ENCODE measurements at regions not wholly inside any gene's neighbourhood (a gene's known extent, or its start where the extent isn't known, plus 50 kb on each side); places are given as distances from the start of the nearest gene placed in this dataset.
"Not testable (repeated sequence)": the region's sequence is repeated elsewhere in the genome, so short reads cannot be mapped to it uniquely, and the experiment has no call there.

DNA sequence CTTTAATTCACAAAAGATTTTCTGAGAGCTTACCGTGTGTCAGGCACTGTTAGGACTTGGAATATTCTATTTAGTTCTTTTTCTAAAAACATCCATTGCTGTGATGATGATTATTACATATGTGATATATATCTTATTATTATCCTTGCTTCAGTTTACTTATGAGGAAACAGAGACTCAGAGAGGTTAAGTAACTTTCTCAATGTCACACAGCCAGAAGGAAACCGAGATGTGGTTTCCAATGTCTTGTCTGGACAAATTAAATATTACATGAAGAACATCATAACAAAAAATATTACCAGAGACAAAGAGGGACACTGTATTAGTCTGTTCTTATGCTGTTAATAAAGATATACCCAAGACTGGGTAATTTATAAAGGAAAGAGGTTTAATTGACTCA lies 125.5 kb upstream of the DAP start:
- Mint-ChIP-seq H3K36me3 (no peaks in the 10 kb centered on the region), H3K27me3 (ENCODE audit: insufficient read depth, low read depth) (peaks cover 2% of the 10 kb centered on the region), H3K27ac (no peak overlapping the region), H3K9me3 (peaks cover 13% of the 10 kb centered on the region), H3K4me3 (no peak overlapping the region), H3K4me1 (peaks cover 7% of the 10 kb centered on the region)
- no peak overlapping the region for H3K27ac ChIP-seq
- H4K20me1 ChIP-seq (ENCODE audit: low read depth), result no peaks in the 10 kb centered on the region
- no peak overlapping the region for H3K9ac ChIP-seq
- H3K9me3 ChIP-seq (ENCODE audit: low read depth), result no peaks in the 10 kb centered on the region
- TF ChIP-seq EZH2phosphoT487 (IDR thresholded peaks at IDR 0.05) (no peak), EZH2 (IDR thresholded peaks at IDR 0.05) (no peak), CTCF (IDR thresholded peaks at IDR 0.05) (no peak)
- no peaks in the 10 kb centered on the region for H3K36me3 ChIP-seq
- H3K27me3 ChIP-seq, result no peaks in the 10 kb centered on the region
- H3K4me3 ChIP-seq, result no peak overlapping the region
- no peak for DNase-seq (ENCODE audit: low spot score)
- peaks cover 9% of the 10 kb centered on the region for H3K4me1 ChIP-seq
- H3F3A ChIP-seq (ENCODE audit: low read depth), result no peaks in the 10 kb centered on the region
- no peak overlapping the region for H3K4me2 ChIP-seq
- H3K79me2 ChIP-seq (ENCODE audit: low read depth), result no peaks in the 10 kb centered on the region
- no peak overlapping the region for H2AFZ ChIP-seq (replicated peaks)

- H3K4me1 Mint-ChIP-seq, result peaks cover 8% of the 10 kb centered on the region
- Histone ChIP-seq H3K36me3 (no peaks in the 10 kb centered on the region), H3K4me2 (no peak overlapping the region), H2AFZ (replicated peaks) (no peak overlapping the region), H3K27me3 (no peaks in the 10 kb centered on the region), H3F3A (ENCODE audit: low read depth) (no peaks in the 10 kb centered on the region), H3K27ac (no peak overlapping the region), H4K20me1 (ENCODE audit: low read depth) (no peaks in the 10 kb centered on the region), H3K9me3 (ENCODE audit: low read depth) (no peaks in the 10 kb centered on the region), H3K4me3 (no peak overlapping the region), H3K79me2 (ENCODE audit: low read depth) (no peaks in the 10 kb centered on the region), H3K4me1 (peaks cover 9% of the 10 kb centered on the region), H3K9ac (no peak overlapping the region)
- no peak overlapping the region for H3K27ac Mint-ChIP-seq
- H3K9me3 Mint-ChIP-seq, result peaks cover 8% of the 10 kb centered on the region
- no peak for TF ChIP-seq CTCF (IDR thresholded peaks at IDR 0.05)
- TF ChIP-seq EZH2phosphoT487 (IDR thresholded peaks at IDR 0.05), result no peak
- no peak for TF ChIP-seq EZH2 (IDR thresholded peaks at IDR 0.05)
- H3K27me3 Mint-ChIP-seq (ENCODE audit: insufficient read depth, low read depth), result peaks cover 2% of the 10 kb centered on the region
- no peak for DNase-seq (ENCODE audit: low spot score)
- no peak overlapping the region for H3K4me3 Mint-ChIP-seq
- H3K36me3 Mint-ChIP-seq, result no peaks in the 10 kb centered on the region
These were observed 124.0 kb upstream of the DAP start for GRCh38 chr5:10885026-10885425.

GRCh38 chr5:10883945-10884344 lies 122.9 kb upstream of the DAP start:
- not testable (repeated sequence) for H3K79me2 ChIP-seq (ENCODE audit: low read depth); H4K20me1 ChIP-seq (ENCODE audit: low read depth); H3K27ac ChIP-seq; H3K27me3 Mint-ChIP-seq (ENCODE audit: insufficient read depth, low read depth); H3K27ac Mint-ChIP-seq; H3K9me3 ChIP-seq (ENCODE audit: low read depth); H3F3A ChIP-seq (ENCODE audit: low read depth); H3K36me3 ChIP-seq; H3K4me2 ChIP-seq; H3K9ac ChIP-seq; H3K4me1 Mint-ChIP-seq; H3K9me3 Mint-ChIP-seq; H3K36me3 Mint-ChIP-seq; H3K27me3 ChIP-seq; H3K4me3 ChIP-seq; H3K4me1 ChIP-seq; DNase-seq (ENCODE audit: low spot score); H3K4me3 Mint-ChIP-seq; H2AFZ ChIP-seq (replicated peaks)

- H3K27me3 ChIP-seq, result no peaks in the 10 kb centered on the region
- no peak overlapping the region for H3K9ac ChIP-seq
- no peaks in the 10 kb centered on the region for H3F3A ChIP-seq (ENCODE audit: low read depth)
- no peak for DNase-seq (ENCODE audit: low spot score)
- no peaks in the 10 kb centered on the region for H3K9me3 ChIP-seq (ENCODE audit: low read depth)
- no peak overlapping the region for H3K4me3 Mint-ChIP-seq
- no peak overlapping the region for H2AFZ ChIP-seq (replicated peaks)
- no peaks in the 10 kb centered on the region for H4K20me1 ChIP-seq (ENCODE audit: low read depth)
- peaks cover 2% of the 10 kb centered on the region for H3K27me3 Mint-ChIP-seq (ENCODE audit: insufficient read depth, low read depth)
- H3K4me3 ChIP-seq, result no peak overlapping the region
- H3K79me2 ChIP-seq (ENCODE audit: low read depth), result no peaks in the 10 kb centered on the region
- no peak overlapping the region for H3K27ac ChIP-seq
- no peak overlapping the region for H3K4me2 ChIP-seq
- no peaks in the 10 kb centered on the region for H3K36me3 ChIP-seq
- H3K4me1 Mint-ChIP-seq, result peaks cover 8% of the 10 kb centered on the region
- H3K27ac Mint-ChIP-seq, result no peak overlapping the region
- no peaks in the 10 kb centered on the region for H3K9me3 Mint-ChIP-seq
- peaks cover 5% of the 10 kb centered on the region for H3K4me1 ChIP-seq
- TF ChIP-seq CTCF (IDR thresholded peaks at IDR 0.05) (no peak), EZH2 (IDR thresholded peaks at IDR 0.05) (no peak), EZH2phosphoT487 (IDR thresholded peaks at IDR 0.05) (no peak)
- H3K36me3 Mint-ChIP-seq, result no peaks in the 10 kb centered on the region
These were observed 119.9 kb upstream of the DAP start for GRCh38 chr5:10880934-10881333.

DNA sequence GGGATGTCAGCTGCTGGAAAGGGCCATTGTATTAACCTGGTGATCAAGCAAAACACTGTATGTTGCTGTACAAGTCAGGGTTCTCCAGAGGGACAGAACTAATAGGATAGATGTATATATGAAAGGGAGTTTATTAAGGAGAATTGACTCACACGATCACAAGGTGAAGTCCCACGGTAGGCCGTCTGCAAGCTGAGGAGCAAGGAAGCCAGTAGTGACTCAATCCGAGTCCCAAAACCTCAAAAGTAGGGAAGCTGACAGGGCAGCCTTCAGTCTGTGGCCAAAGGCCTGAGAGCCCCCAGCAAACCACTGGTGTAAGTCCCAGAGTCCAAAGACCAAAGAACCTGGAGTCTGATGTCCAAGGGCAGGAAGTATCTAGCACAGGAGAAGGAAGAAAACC lies 116.0 kb upstream of the DAP start:
- H2AFZ ChIP-seq (replicated peaks); H4K20me1 ChIP-seq (ENCODE audit: low read depth); H3K27ac Mint-ChIP-seq; DNase-seq (ENCODE audit: low spot score); H3K4me3 Mint-ChIP-seq; H3K9me3 ChIP-seq (ENCODE audit: low read depth); H3K79me2 ChIP-seq (ENCODE audit: low read depth); H3K27me3 ChIP-seq; H3K4me1 ChIP-seq; H3K9me3 Mint-ChIP-seq; H3K36me3 ChIP-seq; H3F3A ChIP-seq (ENCODE audit: low read depth); H3K4me1 Mint-ChIP-seq; H3K9ac ChIP-seq; H3K36me3 Mint-ChIP-seq; H3K4me2 ChIP-seq; H3K4me3 ChIP-seq; H3K27me3 Mint-ChIP-seq (ENCODE audit: insufficient read depth, low read depth); H3K27ac ChIP-seq: not testable (repeated sequence)
